ENCODE measurements at regions not wholly inside any gene's neighbourhood (a gene's known extent, or its start where the extent isn't known, plus 50 kb on each side); places are given as distances from the start of the nearest gene placed in this dataset.

GRCh38 chr7:25379351-25380300 lies 151.3 kb upstream of the NPVF start:
- Mint-ChIP-seq H3K27me3 (ENCODE audit: unreplicated experiment) (no peaks in the 10 kb centered on the region), H3K36me3 (ENCODE audit: unreplicated experiment) (no peaks in the 10 kb centered on the region), H3K4me1 (ENCODE audit: low read depth, unreplicated experiment) (peaks cover 2% of the 10 kb centered on the region), H3K4me3 (ENCODE audit: unreplicated experiment) (no peak overlapping the region), H3K9me3 (ENCODE audit: unreplicated experiment) (no peaks in the 10 kb centered on the region), H3K27ac (ENCODE audit: unreplicated experiment) (no peak overlapping the region)
- no peak for DNase-seq
- TF ChIP-seq CTCF (IDR thresholded peaks at IDR 0.05; ENCODE audit: partially characterized antibody, unreplicated experiment): no peak

GRCh38 chr7:25381818-25382589 lies 153.7 kb upstream of the NPVF start:
- no peak for TF ChIP-seq CTCF (IDR thresholded peaks at IDR 0.05; ENCODE audit: partially characterized antibody, unreplicated experiment)
- no peaks in the 10 kb centered on the region for H3K9me3 Mint-ChIP-seq (ENCODE audit: unreplicated experiment)
- H3K27ac Mint-ChIP-seq (ENCODE audit: unreplicated experiment): no peak overlapping the region
- no peaks in the 10 kb centered on the region for H3K36me3 Mint-ChIP-seq (ENCODE audit: unreplicated experiment)
- no peak for DNase-seq
- H3K4me3 Mint-ChIP-seq (ENCODE audit: unreplicated experiment): no peak overlapping the region
- no peaks in the 10 kb centered on the region for H3K27me3 Mint-ChIP-seq (ENCODE audit: unreplicated experiment)
- peaks cover 2% of the 10 kb centered on the region for H3K4me1 Mint-ChIP-seq (ENCODE audit: low read depth, unreplicated experiment)

GRCh38 chr7:25382869-25383268 lies 154.6 kb upstream of the NPVF start:
- no peak for DNase-seq
- no peak overlapping the region for H3K4me3 Mint-ChIP-seq (ENCODE audit: unreplicated experiment)
- H3K36me3 Mint-ChIP-seq (ENCODE audit: unreplicated experiment): no peaks in the 10 kb centered on the region
- no peak overlapping the region for H3K27ac Mint-ChIP-seq (ENCODE audit: unreplicated experiment)
- no peak for TF ChIP-seq CTCF (IDR thresholded peaks at IDR 0.05; ENCODE audit: partially characterized antibody, unreplicated experiment)
- H3K27me3 Mint-ChIP-seq (ENCODE audit: unreplicated experiment): no peaks in the 10 kb centered on the region
- H3K9me3 Mint-ChIP-seq (ENCODE audit: unreplicated experiment): no peaks in the 10 kb centered on the region
- peaks cover 2% of the 10 kb centered on the region for H3K4me1 Mint-ChIP-seq (ENCODE audit: low read depth, unreplicated experiment)

- H3K4me1 Mint-ChIP-seq (ENCODE audit: low read depth, unreplicated experiment): peaks cover 2% of the 10 kb centered on the region
- no peak overlapping the region for H3K27ac Mint-ChIP-seq (ENCODE audit: unreplicated experiment)
- H3K9me3 Mint-ChIP-seq (ENCODE audit: unreplicated experiment): no peaks in the 10 kb centered on the region
- H3K4me3 Mint-ChIP-seq (ENCODE audit: unreplicated experiment): no peak overlapping the region
- H3K36me3 Mint-ChIP-seq (ENCODE audit: unreplicated experiment): no peaks in the 10 kb centered on the region
- no peaks in the 10 kb centered on the region for H3K27me3 Mint-ChIP-seq (ENCODE audit: unreplicated experiment)
- no peak for TF ChIP-seq CTCF (IDR thresholded peaks at IDR 0.05; ENCODE audit: partially characterized antibody, unreplicated experiment)
- DNase-seq: no peak
These were observed 155.1 kb upstream of the NPVF start for GRCh38 chr7:25383402-25383801.

Measured in glutamatergic neuron (in vitro differentiated cells).